Lung (tissue), 11 donors: ENCODE measurements at regions not wholly inside any gene's neighbourhood (a gene's known extent, or its start where the extent isn't known, plus 50 kb on each side); places are given as distances from the start of the nearest gene placed in this dataset.

Source experiments
- ATAC-seq: fragments of 200-7000 bp; cut with Tn5 transposase; one replicate; pipeline ENCODE4 v1.9.1; 2020; ENCODE audit warnings: moderate number of reproducible peaks; ENCODE audit not compliant: insufficient read depth, low FRiP score
- DNase-seq, 3 donors: peaks; one replicate each; pipeline ENCODE4 v3.0.0-alpha.2; 2013 to 2017
- H3K27ac ChIP-seq, 2 donors: one replicate each; pipeline ENCODE4 v1.5.1; 2013; ENCODE audit warnings: mild to moderate bottlenecking in 2 of 2, moderate library complexity in 2 of 2, control low read depth in 1 of 2, inconsistent platforms in 1 of 2, low read depth in 1 of 2, low read length in 1 of 2
- H3K27me3 ChIP-seq, 3 donors: one replicate each; pipeline ENCODE4 v1.5.1; 2013; ENCODE audit warnings: low read length in 2 of 3; ENCODE audit not compliant: control insufficient read depth in 3 of 3, insufficient read depth in 3 of 3
- H3K36me3 ChIP-seq, 4 donors: one replicate each; pipeline ENCODE4 v1.5.1; 2013; ENCODE audit warnings: low read length in 4 of 4, mild to moderate bottlenecking in 1 of 4, moderate library complexity in 1 of 4; ENCODE audit not compliant: control insufficient read depth in 4 of 4, insufficient read depth in 4 of 4
- H3K4me1 ChIP-seq, 5 donors: one replicate each; pipeline ENCODE4 v1.5.1; 2013; ENCODE audit warnings: low read length in 5 of 5, mild to moderate bottlenecking in 2 of 5, moderate library complexity in 1 of 5; ENCODE audit not compliant: control insufficient read depth in 5 of 5, insufficient read depth in 5 of 5
- H3K4me3 ChIP-seq: one replicate; pipeline ENCODE4 v1.5.1; 2013; ENCODE audit warnings: mild to moderate bottlenecking, control low read depth, moderate library complexity
- H3K9ac ChIP-seq, 2 donors: one replicate each; pipeline ENCODE4 v1.5.1; 2013; ENCODE audit warnings: low read length in 2 of 2, control low read depth in 1 of 2; ENCODE audit not compliant: insufficient read depth in 1 of 2
- H3K9me3 ChIP-seq, 4 donors: one replicate each; pipeline ENCODE4 v1.5.1; 2013; ENCODE audit warnings: low read length in 3 of 4, mild to moderate bottlenecking in 1 of 4, moderate library complexity in 1 of 4; ENCODE audit not compliant: control insufficient read depth in 4 of 4, insufficient read depth in 3 of 4
- WGBS, 2 donors: extraction: QIAGEN DNeasy Blood & Tissue Kit; methylation state at CpG; one replicate each; pipeline ENCODE4 v1.1.7; 2013; 5-methylcytosine and 5-hydroxymethylcytosine counted together
- TF ChIP-seq, protein P1 (sequence below): IDR thresholded peaks from 2 replicates; pipeline ENCODE4 v1.5.1; 2012; ENCODE audit warnings: mild to moderate bottlenecking; ENCODE audit errors: control extremely low read depth, extremely low read depth
- donor health status: control.
- donor health status: control.
- donor health status: Bipolar disorder and iron deficiency.
- donor health status: healthy.
- donor health status: DM: yes; HTN: yes; CAD: no.

DNA sequence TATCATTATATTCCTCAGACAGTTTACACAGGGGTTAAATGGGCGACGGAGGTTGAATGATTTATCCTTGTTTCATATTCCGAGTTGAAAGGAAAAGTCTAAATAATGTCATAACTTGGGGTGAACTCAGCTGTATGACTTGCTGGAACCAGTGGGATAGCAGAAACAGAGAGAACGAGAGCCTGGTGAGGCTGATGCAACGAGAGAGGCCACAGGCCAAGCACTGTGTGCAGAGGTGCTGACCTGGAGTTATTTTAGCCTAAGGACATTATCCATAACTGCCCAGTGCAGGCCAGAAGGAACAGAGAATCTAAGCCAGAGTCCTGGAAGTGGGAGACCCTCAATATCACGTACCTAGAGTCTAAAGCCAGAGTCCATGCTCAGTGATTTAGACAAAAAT, 394.9 kb downstream of the MAFB start:
- Histone ChIP-seq H3K4me3 (no peak overlapping the region), H3K4me1 (peaks cover 0 to 18% (median 4%) of the 10 kb centered on the region in 5 donors), H3K27ac (no peak overlapping the region), H3K9me3 (no peaks in the 10 kb centered on the region), H3K9ac (no peak overlapping the region), H3K27me3 (no peaks in the 10 kb centered on the region), H3K36me3 (no peaks in the 10 kb centered on the region)
- TF ChIP-seq, protein P1, sequence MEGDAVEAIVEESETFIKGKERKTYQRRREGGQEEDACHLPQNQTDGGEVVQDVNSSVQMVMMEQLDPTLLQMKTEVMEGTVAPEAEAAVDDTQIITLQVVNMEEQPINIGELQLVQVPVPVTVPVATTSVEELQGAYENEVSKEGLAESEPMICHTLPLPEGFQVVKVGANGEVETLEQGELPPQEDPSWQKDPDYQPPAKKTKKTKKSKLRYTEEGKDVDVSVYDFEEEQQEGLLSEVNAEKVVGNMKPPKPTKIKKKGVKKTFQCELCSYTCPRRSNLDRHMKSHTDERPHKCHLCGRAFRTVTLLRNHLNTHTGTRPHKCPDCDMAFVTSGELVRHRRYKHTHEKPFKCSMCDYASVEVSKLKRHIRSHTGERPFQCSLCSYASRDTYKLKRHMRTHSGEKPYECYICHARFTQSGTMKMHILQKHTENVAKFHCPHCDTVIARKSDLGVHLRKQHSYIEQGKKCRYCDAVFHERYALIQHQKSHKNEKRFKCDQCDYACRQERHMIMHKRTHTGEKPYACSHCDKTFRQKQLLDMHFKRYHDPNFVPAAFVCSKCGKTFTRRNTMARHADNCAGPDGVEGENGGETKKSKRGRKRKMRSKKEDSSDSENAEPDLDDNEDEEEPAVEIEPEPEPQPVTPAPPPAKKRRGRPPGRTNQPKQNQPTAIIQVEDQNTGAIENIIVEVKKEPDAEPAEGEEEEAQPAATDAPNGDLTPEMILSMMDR = no peak
- DNase-seq = no peak
- ATAC-seq = no peak
- 61 to 65% methylated on average over 6 of the region's 6 CpGs for WGBS, 2 donors

DNA sequence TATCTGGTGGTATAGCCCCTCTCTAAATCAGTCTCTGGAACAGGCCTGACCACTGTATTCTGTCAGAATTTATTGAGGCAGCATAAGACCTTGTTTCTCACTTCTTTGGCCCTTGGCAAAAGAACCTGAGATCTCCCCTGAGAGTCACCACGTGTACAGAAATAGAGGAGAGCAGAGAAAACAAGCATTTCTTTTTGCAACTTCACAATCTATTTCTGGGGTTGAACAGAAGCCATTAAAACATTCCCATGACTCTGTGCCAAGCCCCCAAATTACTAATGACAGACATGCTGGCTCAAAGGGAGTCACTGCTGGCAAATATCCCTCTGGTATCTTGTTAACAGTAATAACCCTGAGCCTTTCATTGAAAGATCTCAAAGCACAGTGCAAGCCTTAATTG, 395.3 kb downstream of the MAFB start:
- ATAC-seq (no peak), DNase-seq (peak in 2 of 3 donors; percentile 63 to 70)
- 45 to 48% methylated on average over 1 of the region's 1 CpG for WGBS, 2 donors
- Histone ChIP-seq H3K4me3 (no peak overlapping the region), H3K9me3 (no peaks in the 10 kb centered on the region), H3K27me3 (no peaks in the 10 kb centered on the region), H3K9ac (no peak overlapping the region), H3K4me1 (peaks cover 0 to 18% (median 4%) of the 10 kb centered on the region in 5 donors), H3K27ac (no peak overlapping the region), H3K36me3 (no peaks in the 10 kb centered on the region)
- TF ChIP-seq, protein P1 = no peak

DNA sequence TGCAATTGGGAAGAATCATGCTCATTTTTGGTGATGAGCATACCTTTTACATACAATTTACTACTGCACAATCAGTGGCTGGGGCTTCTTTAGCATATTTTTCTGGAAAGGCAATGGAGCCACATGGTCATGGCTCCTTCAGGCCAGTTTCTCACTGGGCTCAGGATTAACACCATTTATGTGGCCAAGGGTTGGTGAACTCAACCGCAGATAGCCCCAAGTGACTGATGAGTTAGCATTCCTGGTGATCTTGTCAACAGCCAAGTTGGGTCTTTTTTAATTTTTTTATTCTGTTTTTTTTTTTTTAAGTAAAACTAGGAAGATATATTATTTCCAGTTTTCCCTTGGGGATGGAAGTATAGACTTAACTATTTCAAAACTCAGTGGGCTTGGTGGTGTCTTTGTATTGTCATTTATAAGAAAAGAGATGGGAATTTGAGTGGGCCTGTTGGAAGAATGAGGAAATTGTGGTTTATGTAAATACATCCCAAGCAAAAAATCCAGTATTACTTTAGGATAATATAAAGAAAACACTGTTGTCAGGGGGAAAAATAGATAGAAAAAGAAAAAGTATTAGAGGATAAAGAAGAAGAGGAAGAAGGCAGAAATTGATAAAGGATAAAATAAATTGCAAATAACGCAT, 397.4 kb downstream of the MAFB start:
- Histone ChIP-seq H3K9ac (no peak overlapping the region), H3K27ac (no peak overlapping the region), H3K9me3 (no peaks in the 10 kb centered on the region), H3K27me3 (no peaks in the 10 kb centered on the region), H3K4me3 (no peak overlapping the region), H3K36me3 (no peaks in the 10 kb centered on the region), H3K4me1 (peaks cover 0 to 31% (median 11%) of the 10 kb centered on the region in 5 donors)
- WGBS, 2 donors = 88 to 92% methylated on average over 2 of the region's 2 CpGs
- DNase-seq (no peak), ATAC-seq (no peak)
- TF ChIP-seq, protein P1 = no peak

DNA sequence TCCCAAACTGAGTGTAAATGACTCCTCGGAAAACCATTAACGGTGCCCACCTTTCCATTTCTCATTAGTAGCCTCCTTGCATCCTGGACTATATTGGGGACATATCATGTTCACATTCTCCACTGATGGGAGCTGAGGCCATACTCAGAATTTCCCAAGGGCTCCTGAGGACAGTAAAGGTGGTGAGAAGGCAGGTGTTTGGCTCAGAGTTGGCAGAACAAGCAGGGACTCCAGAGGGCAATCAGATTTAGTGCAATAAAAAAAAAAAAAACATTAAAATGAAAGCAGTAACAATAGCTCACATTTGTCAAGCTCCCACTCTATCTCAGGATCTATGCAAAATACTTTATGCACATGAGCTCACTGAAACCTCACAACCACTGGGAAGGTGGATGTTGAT, 401.4 kb downstream of the MAFB start:
- Histone ChIP-seq H3K4me3 (no peak overlapping the region), H3K27ac (no peak overlapping the region), H3K36me3 (no peaks in the 10 kb centered on the region), H3K9ac (no peak overlapping the region), H3K4me1 (peaks cover 0 to 19% (median 11%) of the 10 kb centered on the region in 5 donors), H3K9me3 (no peaks in the 10 kb centered on the region), H3K27me3 (no peaks in the 10 kb centered on the region)
- ATAC-seq (no peak), DNase-seq (no peak)
- TF ChIP-seq, protein P1 = no peak
- WGBS, 2 donors = 90 to 93% methylated on average over 2 of the region's 2 CpGs
